Upper lobe of left lung (tissue), 4 donors: ENCODE measurements at regions not wholly inside any gene's neighbourhood (a gene's known extent, or its start where the extent isn't known, plus 50 kb on each side); places are given as distances from the start of the nearest gene placed in this dataset.

ENCODE experiments used
- EP300 ChIP-seq, 4 donors: sonication (generic); formaldehyde crosslinking; IDR thresholded peaks; one replicate each; pipeline ENCODE4 v1.5.1; 2017; ENCODE audit warnings: antibody characterized with exemption in 4 of 4, control low read depth in 2 of 4
- POLR2A ChIP-seq, 4 donors: fragments of 450-650 bp; IDR thresholded peaks; one replicate each; pipeline ENCODE4 v1.5.1; 2016 to 2017; ENCODE audit warnings: antibody characterized with exemption in 4 of 4, mild to moderate bottlenecking in 2 of 4
- POLR2AphosphoS5 ChIP-seq, 2 donors: sonication (generic); formaldehyde crosslinking; IDR thresholded peaks; one replicate each; pipeline ENCODE4 v1.5.1; 2017; ENCODE audit warnings: antibody characterized with exemption in 2 of 2
- TF ChIP-seq, protein P1 (sequence below), 6 experiments: fragments of 450-650 bp in 4 of 6; fragments of 200-600 bp in 2 of 6; sonication (generic) in 2 of 6; IDR thresholded peaks; one replicate each; pipeline ENCODE4 v1.5.1; 2016 to 2019; ENCODE audit warnings: antibody characterized with exemption in 6 of 6

- TF ChIP-seq, protein P1, sequence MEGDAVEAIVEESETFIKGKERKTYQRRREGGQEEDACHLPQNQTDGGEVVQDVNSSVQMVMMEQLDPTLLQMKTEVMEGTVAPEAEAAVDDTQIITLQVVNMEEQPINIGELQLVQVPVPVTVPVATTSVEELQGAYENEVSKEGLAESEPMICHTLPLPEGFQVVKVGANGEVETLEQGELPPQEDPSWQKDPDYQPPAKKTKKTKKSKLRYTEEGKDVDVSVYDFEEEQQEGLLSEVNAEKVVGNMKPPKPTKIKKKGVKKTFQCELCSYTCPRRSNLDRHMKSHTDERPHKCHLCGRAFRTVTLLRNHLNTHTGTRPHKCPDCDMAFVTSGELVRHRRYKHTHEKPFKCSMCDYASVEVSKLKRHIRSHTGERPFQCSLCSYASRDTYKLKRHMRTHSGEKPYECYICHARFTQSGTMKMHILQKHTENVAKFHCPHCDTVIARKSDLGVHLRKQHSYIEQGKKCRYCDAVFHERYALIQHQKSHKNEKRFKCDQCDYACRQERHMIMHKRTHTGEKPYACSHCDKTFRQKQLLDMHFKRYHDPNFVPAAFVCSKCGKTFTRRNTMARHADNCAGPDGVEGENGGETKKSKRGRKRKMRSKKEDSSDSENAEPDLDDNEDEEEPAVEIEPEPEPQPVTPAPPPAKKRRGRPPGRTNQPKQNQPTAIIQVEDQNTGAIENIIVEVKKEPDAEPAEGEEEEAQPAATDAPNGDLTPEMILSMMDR (IDR thresholded peaks at IDR 0.05): no peak
- no peak for TF ChIP-seq EP300 (IDR thresholded peaks at IDR 0.05)
- TF ChIP-seq POLR2AphosphoS5 (IDR thresholded peaks at IDR 0.05): no peak
- TF ChIP-seq POLR2A (IDR thresholded peaks at IDR 0.05): no peak
Observed at GRCh38 chr2:238644095-238645081, 203.5 kb upstream of the TWIST2 start.
